ENCODE measurements at regions not wholly inside any gene's neighbourhood (a gene's known extent, or its start where the extent isn't known, plus 50 kb on each side); places are given as distances from the start of the nearest gene placed in this dataset.

DNA sequence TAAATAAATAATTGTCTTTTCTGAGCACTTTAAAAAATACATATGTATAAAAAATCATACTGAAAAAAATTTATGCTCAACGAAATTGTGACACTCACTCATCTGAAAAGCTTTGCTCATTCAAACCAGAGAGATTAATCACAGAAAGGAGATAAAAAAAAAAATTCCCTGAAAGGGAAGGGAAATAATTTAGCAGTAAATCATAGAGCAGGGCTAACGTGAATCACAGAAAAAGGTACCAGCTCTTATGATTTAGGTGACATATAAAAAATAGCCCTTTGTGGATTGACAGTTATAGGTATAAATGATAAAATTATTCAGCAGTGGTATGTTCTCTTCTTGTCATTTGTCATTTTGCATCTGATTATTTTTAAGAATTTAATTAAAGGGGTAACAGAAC lies 552.7 kb upstream of the TENM3 start:
- FAIRE-seq: no peak

- FAIRE-seq: no peak
These were observed 550.2 kb upstream of the TENM3 start for GRCh38 chr4:181692965-181693364.

GRCh38 chr4:181693517-181693916 lies 549.7 kb upstream of the TENM3 start:
- no peak for FAIRE-seq

GRCh38 chr4:181698221-181698620 lies 545.0 kb upstream of the TENM3 start:
- FAIRE-seq: no peak

DNA sequence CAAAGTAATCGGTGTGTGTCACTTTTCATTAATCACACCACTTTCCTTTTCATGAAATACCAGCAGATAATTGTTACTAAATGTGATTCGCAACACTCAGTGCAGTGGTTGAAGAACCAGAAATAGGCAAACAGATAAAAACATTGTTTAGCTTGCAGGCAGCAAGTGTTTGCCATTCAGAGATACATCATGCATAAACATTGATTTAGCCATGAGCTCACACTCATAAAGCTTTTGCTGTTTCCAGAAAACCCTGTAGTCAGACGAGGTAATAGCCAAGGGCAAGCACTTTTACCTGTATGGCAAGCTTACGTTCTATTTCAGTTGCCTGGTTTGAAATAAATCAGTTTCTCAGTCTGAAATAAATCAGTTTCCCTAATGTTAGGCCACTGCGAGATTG lies 542.0 kb upstream of the TENM3 start:
- FAIRE-seq: no peak

GRCh38 chr4:181701894-181702293 lies 541.3 kb upstream of the TENM3 start:
- FAIRE-seq: no peak

DNA sequence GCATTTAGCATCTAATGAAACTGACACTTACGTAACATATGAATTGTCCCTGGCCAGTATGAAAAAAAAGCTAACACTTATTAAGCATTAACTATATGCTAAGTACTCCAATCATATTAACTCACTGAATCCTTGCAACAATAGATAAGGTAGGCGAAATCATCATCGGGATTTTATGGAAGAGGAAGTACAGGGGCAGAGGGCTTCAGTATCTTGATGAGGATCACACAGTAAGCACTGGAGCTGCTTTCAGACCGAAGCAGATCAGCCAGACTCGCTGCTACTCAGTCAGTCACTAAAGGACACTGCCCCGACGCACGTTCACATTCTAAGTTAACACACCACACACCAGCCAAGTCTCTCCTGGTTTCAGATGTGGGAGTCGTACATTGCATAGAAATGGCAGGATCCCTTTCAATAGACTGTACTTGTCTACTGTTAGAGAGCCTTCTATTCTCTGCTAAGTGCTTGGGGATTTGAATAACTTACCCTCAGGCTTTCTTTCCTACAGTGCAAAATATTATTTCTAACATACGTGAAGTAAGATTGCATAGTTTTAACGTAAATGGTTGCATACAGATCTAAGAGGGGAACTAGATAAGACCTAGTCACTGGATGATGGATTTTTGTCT lies 540.2 kb upstream of the TENM3 start:
- no peak for FAIRE-seq

DNA sequence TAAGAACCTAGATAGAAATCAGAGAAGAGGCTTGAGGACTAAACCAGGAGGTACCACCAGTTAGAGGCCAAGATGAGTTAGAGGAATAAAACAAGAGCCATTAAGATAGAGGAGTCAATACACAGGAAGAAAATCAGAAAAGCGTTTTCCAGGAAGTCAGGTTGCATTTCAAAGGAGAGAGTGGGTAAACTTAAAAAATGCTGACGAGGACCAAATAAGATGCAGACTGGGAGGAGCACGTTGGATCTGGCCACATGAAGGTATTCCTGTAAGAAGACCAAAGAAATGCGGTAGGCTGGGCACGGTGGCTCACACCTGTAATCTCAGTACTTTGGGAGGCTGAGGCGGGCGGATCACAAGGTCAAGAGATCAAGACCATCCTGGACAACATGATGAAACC lies 533.1 kb upstream of the TENM3 start:
- FAIRE-seq: no peak

- no peak for FAIRE-seq
These were observed 531.8 kb upstream of the TENM3 start for GRCh38 chr4:181711387-181711786.

- no peak for FAIRE-seq
These were observed 514.8 kb upstream of the TENM3 start for GRCh38 chr4:181728305-181728966.

GRCh38 chr4:181731900-181732299 lies 511.3 kb upstream of the TENM3 start:
- no peak for FAIRE-seq

GRCh38 chr4:181737744-181738143 lies 505.5 kb upstream of the TENM3 start:
- no peak for FAIRE-seq

DNA sequence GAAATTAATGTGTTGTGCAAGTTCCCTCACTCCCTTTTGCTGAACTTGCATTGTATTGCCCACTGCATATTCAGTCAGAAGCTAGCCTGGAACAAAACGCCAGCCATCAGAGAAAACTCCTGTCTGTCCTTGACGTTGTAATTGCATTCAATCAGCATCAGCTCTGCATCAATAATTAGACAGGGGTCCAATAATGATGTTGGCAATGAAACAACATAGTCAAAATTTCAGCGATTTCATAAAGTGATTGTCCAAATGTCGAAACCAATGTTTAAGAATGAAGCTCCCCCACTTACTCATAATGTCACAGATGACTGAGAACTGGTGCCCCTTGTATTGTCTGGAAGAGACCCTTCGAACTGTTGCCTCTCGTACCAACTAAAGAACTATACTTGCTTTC lies 504.2 kb upstream of the TENM3 start:
- no peak for FAIRE-seq

- FAIRE-seq: no peak
These were observed 501.7 kb upstream of the TENM3 start for GRCh38 chr4:181741513-181741912.

- FAIRE-seq: no peak
These were observed 497.1 kb upstream of the TENM3 start for GRCh38 chr4:181745933-181746625.

- FAIRE-seq: no peak
These were observed 494.6 kb upstream of the TENM3 start for GRCh38 chr4:181748581-181748980.

DNA sequence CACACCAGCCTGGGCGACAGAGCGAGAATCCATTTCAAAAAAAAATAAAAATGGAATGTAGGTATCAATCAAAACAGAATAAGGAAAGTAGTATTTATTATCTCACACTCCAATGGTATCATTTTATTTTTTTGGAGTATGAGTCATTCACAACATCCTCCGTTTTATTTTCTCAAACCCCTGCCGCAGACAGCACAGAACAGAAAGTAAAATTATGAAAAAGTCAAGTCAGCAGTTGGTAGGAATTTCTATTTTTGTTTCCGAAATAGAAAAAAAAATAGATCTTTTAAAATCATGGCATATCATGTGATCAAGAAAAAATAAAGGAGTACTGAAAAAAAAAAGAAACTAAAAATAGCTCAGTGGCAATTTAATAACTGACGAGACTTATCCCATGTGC lies 490.7 kb upstream of the TENM3 start:
- no peak for FAIRE-seq

DNA sequence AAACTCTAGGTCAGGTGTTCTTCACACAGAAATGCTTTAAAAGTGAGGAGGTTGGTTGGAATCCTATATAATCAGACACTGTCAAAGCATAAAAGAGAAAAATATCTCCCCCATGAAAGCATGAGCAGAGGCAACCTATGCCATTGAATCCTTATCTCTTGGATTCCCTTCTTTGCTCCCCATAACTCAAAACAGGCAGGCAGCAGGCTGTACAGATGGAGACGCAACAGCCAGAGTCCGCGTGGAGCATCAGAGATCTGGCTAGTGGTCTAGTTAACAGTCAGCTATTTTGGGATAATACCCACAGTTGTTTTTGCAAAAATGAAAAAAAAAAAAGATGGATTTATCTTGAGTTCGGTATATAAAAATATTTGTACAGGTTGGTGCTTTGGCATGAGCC lies 490.0 kb upstream of the TENM3 start:
- no peak for FAIRE-seq

GRCh38 chr4:181755846-181756245 lies 487.4 kb upstream of the TENM3 start:
- no peak for FAIRE-seq

DNA sequence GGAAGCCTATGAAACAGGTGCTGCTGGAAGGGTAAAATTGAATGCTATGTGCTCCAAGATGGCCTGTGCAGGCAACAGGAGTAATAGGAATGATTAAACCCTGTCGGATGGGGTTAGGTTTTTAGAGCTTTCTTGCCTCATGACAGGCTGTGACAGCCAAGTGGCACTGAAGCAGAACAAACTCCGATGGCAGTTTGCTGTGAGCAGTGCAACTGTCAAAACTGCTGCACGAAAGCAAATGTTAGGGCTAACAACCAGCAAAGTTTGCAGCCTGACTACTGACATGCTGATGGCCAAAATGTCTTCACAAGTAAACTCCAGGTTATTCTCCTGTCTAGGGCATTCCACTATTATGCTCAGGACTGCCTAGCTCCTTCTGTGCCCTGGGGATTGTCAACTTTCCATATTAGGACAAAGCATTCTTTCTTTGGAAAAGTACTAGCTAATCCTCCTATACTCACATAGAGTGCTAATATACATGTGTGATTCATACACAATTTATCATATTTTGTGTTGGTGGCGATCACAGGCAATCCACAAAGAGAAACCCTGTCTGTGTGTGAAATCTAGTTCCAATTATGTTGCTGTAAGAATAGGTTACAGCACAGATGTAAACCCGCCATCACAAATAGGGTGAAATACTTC lies 486.6 kb upstream of the TENM3 start:
- FAIRE-seq: no peak

DNA sequence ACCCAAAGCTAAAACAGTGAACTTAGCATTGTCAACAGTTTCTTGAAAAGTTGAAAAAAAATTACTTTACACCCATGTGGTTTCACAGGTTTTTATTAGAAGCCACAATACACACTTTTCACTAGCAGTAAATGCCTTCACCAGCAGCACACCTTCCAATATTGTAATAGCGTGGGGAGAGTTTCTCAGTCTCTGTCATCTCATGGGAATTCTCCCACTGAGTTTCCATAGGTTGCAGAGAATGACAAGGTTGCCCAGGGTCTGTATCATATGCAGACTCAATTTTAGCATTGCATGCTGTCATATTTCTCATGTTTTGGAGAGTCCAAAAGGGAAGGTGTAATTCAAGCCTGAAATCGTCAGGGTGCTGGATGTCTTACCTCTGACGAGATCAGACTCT lies 486.1 kb upstream of the TENM3 start:
- no peak for FAIRE-seq

- no peak for FAIRE-seq
These were observed 485.1 kb upstream of the TENM3 start for GRCh38 chr4:181757910-181758660.

DNA sequence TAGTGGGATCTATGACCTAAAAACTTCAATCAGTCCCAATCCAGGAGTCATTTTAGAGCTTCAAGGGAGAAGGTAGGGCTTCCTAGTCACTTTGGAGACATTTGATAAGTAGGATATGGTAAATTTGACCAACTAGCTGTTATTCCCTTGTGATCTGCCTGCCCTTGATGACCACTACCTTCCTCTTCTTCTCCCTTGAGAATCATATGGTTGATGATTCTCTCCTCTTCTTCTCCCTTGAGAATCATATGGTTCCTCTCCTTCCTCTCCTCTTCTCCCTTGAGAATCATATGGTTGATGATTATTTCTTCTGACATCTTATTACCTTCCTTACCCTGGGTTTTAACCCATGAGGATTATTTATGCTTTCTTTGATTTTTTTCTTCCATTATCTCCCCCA lies 482.6 kb upstream of the TENM3 start:
- no peak for FAIRE-seq
